ENCODE measurements at regions not wholly inside any gene's neighbourhood (a gene's known extent, or its start where the extent isn't known, plus 50 kb on each side); places are given as distances from the start of the nearest gene placed in this dataset.

- DNase-seq (ENCODE audit: low read depth), result no peak
These were observed 237.5 kb upstream of the SALL1 start for GRCh38 chr16:51388516-51388951.

- no peak for DNase-seq (ENCODE audit: low read depth)
These were observed 232.8 kb upstream of the SALL1 start for GRCh38 chr16:51383909-51384308.

- no peak for DNase-seq (ENCODE audit: low read depth)
These were observed 231.9 kb upstream of the SALL1 start for GRCh38 chr16:51382940-51383339.

GRCh38 chr16:51382211-51382610 lies 231.1 kb upstream of the SALL1 start:
- DNase-seq (ENCODE audit: low read depth), result peak; percentile 9

- DNase-seq (ENCODE audit: low read depth), result no peak
These were observed 225.0 kb upstream of the SALL1 start for GRCh38 chr16:51376080-51376479.

GRCh38 chr16:51374790-51375189 lies 223.7 kb upstream of the SALL1 start:
- no peak for DNase-seq (ENCODE audit: low read depth)

- DNase-seq (ENCODE audit: low read depth), result peak; percentile 88
These were observed 223.3 kb upstream of the SALL1 start for GRCh38 chr16:51374346-51374745.

- DNase-seq (ENCODE audit: low read depth), result no peak
These were observed 214.6 kb upstream of the SALL1 start for GRCh38 chr16:51365715-51366114.

- peak; percentile 3 for DNase-seq (ENCODE audit: low read depth)
These were observed 208.3 kb upstream of the SALL1 start for GRCh38 chr16:51359141-51359955.

GRCh38 chr16:51357839-51358238 lies 206.8 kb upstream of the SALL1 start:
- no peak for DNase-seq (ENCODE audit: low read depth)

GRCh38 chr16:51355875-51356274 lies 204.8 kb upstream of the SALL1 start:
- no peak for DNase-seq (ENCODE audit: low read depth)

- DNase-seq (ENCODE audit: low read depth), result no peak
These were observed 204.1 kb upstream of the SALL1 start for GRCh38 chr16:51355195-51355594.

GRCh38 chr16:51353055-51353454 lies 202.0 kb upstream of the SALL1 start:
- DNase-seq (ENCODE audit: low read depth), result no peak

- DNase-seq (ENCODE audit: low read depth), result no peak
These were observed 198.6 kb upstream of the SALL1 start for GRCh38 chr16:51349626-51350025.

GRCh38 chr16:51343411-51343810 lies 192.3 kb upstream of the SALL1 start:
- peak; percentile 8 for DNase-seq (ENCODE audit: low read depth)

GRCh38 chr16:51341204-51341603 lies 190.1 kb upstream of the SALL1 start:
- no peak for DNase-seq (ENCODE audit: low read depth)

- no peak for DNase-seq (ENCODE audit: low read depth)
These were observed 186.6 kb upstream of the SALL1 start for GRCh38 chr16:51337662-51338061.

- no peak for DNase-seq (ENCODE audit: low read depth)
These were observed 177.7 kb upstream of the SALL1 start for GRCh38 chr16:51328733-51329132.

GRCh38 chr16:51327001-51327400 lies 175.9 kb upstream of the SALL1 start:
- peak; percentile 46 for DNase-seq (ENCODE audit: low read depth)

- DNase-seq (ENCODE audit: low read depth), result peak; percentile 77
These were observed 175.2 kb upstream of the SALL1 start for GRCh38 chr16:51326131-51326856.

GRCh38 chr16:51321251-51321650 lies 170.2 kb upstream of the SALL1 start:
- DNase-seq (ENCODE audit: low read depth), result no peak

- DNase-seq (ENCODE audit: low read depth), result no peak
These were observed 166.5 kb upstream of the SALL1 start for GRCh38 chr16:51317575-51317974.

GRCh38 chr16:51313198-51313597 lies 162.1 kb upstream of the SALL1 start:
- no peak for DNase-seq (ENCODE audit: low read depth)

All from iris pigment epithelial cell (primary cell).